ENCODE measurements at regions not wholly inside any gene's neighbourhood (a gene's known extent, or its start where the extent isn't known, plus 50 kb on each side); places are given as distances from the start of the nearest gene placed in this dataset.

GRCh38 chr11:105447936-105448702 is 161.8 kb upstream of the GRIA4 start:
- intact Hi-C loops (cut with DNase I): no loop called here
- ATAC-seq: no peak

GRCh38 chr11:105443623-105444022 is 166.2 kb upstream of the GRIA4 start:
- ATAC-seq: no peak
- intact Hi-C loops (cut with DNase I): no loop called here
- DNase-seq (ENCODE audit: missing footprints): no peak

More at GRCh38 chr11:105447936-105448702, 161.8 kb upstream of the GRIA4 start:
- no peak for DNase-seq (ENCODE audit: missing footprints)

GRCh38 chr11:105432241-105432995 is 177.5 kb upstream of the GRIA4 start:
- intact Hi-C loops (cut with DNase I): no loop called here

GRCh38 chr11:105429096-105429910 is 180.6 kb upstream of the GRIA4 start:
- DNase-seq (ENCODE audit: missing footprints): no peak
- ATAC-seq: no peak
- intact Hi-C loops (cut with DNase I): no loop called here

More at GRCh38 chr11:105432241-105432995, 177.5 kb upstream of the GRIA4 start:
- ATAC-seq: no peak
- DNase-seq (ENCODE audit: missing footprints): no peak

- DNase-seq (ENCODE audit: missing footprints) (no peak), ATAC-seq (no peak)
- intact Hi-C loops (cut with DNase I): no loop called here
These were observed 202.8 kb upstream of the GRIA4 start for GRCh38 chr11:105407101-105407500.

- ATAC-seq (no peak), DNase-seq (ENCODE audit: missing footprints) (no peak)
- intact Hi-C loops (cut with DNase I): no loop called here
These were observed 208.5 kb upstream of the GRIA4 start for GRCh38 chr11:105401269-105401809.

- intact Hi-C loops (cut with DNase I): no loop called here
- DNase-seq (ENCODE audit: missing footprints) (no peak), ATAC-seq (no peak)
These were observed 210.4 kb upstream of the GRIA4 start for GRCh38 chr11:105399511-105399910.

- ATAC-seq: no peak
- intact Hi-C loops (cut with DNase I): no loop called here
- no peak for DNase-seq (ENCODE audit: missing footprints)
These were observed 211.2 kb upstream of the GRIA4 start for GRCh38 chr11:105398636-105399035.

GRCh38 chr11:105393326-105393725 is 216.5 kb upstream of the GRIA4 start:
- ATAC-seq (no peak), DNase-seq (ENCODE audit: missing footprints) (no peak)
- intact Hi-C loops (cut with DNase I): no loop called here

GRCh38 chr11:105392556-105392955 is 217.3 kb upstream of the GRIA4 start:
- DNase-seq (ENCODE audit: missing footprints): no peak
- intact Hi-C loops (cut with DNase I): no loop called here
- no peak for ATAC-seq

GRCh38 chr11:105389952-105390351 is 219.9 kb upstream of the GRIA4 start:
- DNase-seq (ENCODE audit: missing footprints): no peak
- intact Hi-C loops (cut with DNase I): no loop called here
- no peak for ATAC-seq

- ATAC-seq (no peak), DNase-seq (ENCODE audit: missing footprints) (no peak)
- intact Hi-C loops (cut with DNase I): no loop called here
These were observed 221.9 kb upstream of the GRIA4 start for GRCh38 chr11:105388006-105388405.

- ATAC-seq (no peak), DNase-seq (ENCODE audit: missing footprints) (no peak)
- intact Hi-C loops (cut with DNase I): no loop called here
These were observed 227.9 kb upstream of the GRIA4 start for GRCh38 chr11:105381941-105382340.

GRCh38 chr11:105377870-105378269 is 232.0 kb upstream of the GRIA4 start:
- ATAC-seq (no peak), DNase-seq (ENCODE audit: missing footprints) (no peak)
- intact Hi-C loops (cut with DNase I): no loop called here

GRCh38 chr11:105372206-105372605 is 232.6 kb upstream of the CARD18 start:
- no peak for ATAC-seq
- intact Hi-C loops (cut with DNase I): no loop called here

GRCh38 chr11:105371311-105371710 is 231.7 kb upstream of the CARD18 start:
- intact Hi-C loops (cut with DNase I): no loop called here
- DNase-seq (ENCODE audit: missing footprints) (no peak), ATAC-seq (no peak)

More at GRCh38 chr11:105372206-105372605, 232.6 kb upstream of the CARD18 start:
- DNase-seq (ENCODE audit: missing footprints): no peak

- intact Hi-C loops (cut with DNase I): no loop called here
- ATAC-seq (no peak), DNase-seq (ENCODE audit: missing footprints) (no peak)
These were observed 229.1 kb upstream of the CARD18 start for GRCh38 chr11:105368711-105369110.

- ATAC-seq (no peak), DNase-seq (ENCODE audit: missing footprints) (no peak)
- intact Hi-C loops (cut with DNase I): no loop called here
These were observed 227.6 kb upstream of the CARD18 start for GRCh38 chr11:105367129-105367528.

GRCh38 chr11:105361651-105362050 is 222.1 kb upstream of the CARD18 start:
- intact Hi-C loops (cut with DNase I): no loop called here
- no peak for ATAC-seq
- DNase-seq (ENCODE audit: missing footprints): no peak
